Breast epithelium (tissue), 3 donors: ENCODE measurements at regions not wholly inside any gene's neighbourhood (a gene's known extent, or its start where the extent isn't known, plus 50 kb on each side); places are given as distances from the start of the nearest gene placed in this dataset.

Experiments used
- CTCF ChIP-seq, 3 donors: fragments of 450-650 bp; IDR thresholded peaks; one replicate each; pipeline ENCODE4 v1.5.1; 2016 to 2017; ENCODE audit warnings: antibody characterized with exemption in 3 of 3, mild to moderate bottlenecking in 3 of 3, moderate library complexity in 3 of 3
- POLR2A ChIP-seq: fragments of 450-650 bp; IDR thresholded peaks from one replicate; pipeline ENCODE4 v1.6.1; 2016; ENCODE audit warnings: antibody characterized with exemption, mild to moderate bottlenecking, moderate library complexity
- POLR2AphosphoS5 ChIP-seq, 3 donors: sonication (generic); formaldehyde crosslinking; IDR thresholded peaks; one replicate each; pipeline ENCODE4 v1.6.1; 2017; ENCODE audit warnings: antibody characterized with exemption in 3 of 3

GRCh38 chr2:824524-824923 is 126.1 kb upstream of the SNTG2 start:
- TF ChIP-seq CTCF (IDR thresholded peaks at IDR 0.05) (no peak), POLR2A (no peak), POLR2AphosphoS5 (IDR thresholded peaks at IDR 0.05) (no peak)
